GM12873 (cell line): ENCODE measurements at regions not wholly inside any gene's neighbourhood (a gene's known extent, or its start where the extent isn't known, plus 50 kb on each side); places are given as distances from the start of the nearest gene placed in this dataset.

Experiments
- TF ChIP-seq, protein P1 (sequence below): IDR thresholded peaks from 2 replicates; pipeline ENCODE4 v1.5.1; 2012; ENCODE audit warnings: low read depth, mild to moderate bottlenecking, moderate library complexity, low read length, control low read depth; ENCODE audit not compliant: insufficient read depth; ENCODE audit errors: missing control alignments

DNA sequence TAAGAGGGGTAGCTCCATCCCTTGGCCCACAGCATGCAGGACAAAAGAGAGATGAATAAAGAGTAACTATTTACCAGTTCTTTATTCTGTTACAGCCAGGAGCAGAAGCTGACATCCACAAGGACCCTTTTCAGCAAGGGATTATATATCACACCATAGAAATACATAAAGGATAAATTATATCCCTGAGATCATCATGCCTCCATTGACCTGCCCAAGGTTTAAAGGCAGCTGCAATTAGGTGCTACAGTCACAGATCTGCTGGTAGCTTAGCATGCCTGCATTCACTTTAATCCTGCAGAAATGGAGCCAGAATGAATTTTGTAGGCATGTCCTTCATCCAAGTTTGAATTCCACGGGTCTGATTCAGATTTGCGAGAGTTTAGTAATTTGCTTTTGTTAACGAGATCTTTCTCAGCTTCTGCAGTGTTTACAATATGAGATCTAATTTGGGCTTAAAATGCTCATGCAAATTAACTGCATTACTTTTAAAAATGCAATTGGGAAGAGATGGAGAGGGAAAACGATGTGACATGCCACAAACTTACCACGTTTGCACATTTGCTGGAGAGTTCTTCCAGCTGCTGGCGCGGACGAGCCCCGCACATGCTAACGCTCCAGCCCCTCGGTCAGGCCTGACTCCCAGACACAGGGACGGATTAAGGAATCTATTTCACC, 327.0 kb upstream of the NOCT start:
- TF ChIP-seq, protein P1, sequence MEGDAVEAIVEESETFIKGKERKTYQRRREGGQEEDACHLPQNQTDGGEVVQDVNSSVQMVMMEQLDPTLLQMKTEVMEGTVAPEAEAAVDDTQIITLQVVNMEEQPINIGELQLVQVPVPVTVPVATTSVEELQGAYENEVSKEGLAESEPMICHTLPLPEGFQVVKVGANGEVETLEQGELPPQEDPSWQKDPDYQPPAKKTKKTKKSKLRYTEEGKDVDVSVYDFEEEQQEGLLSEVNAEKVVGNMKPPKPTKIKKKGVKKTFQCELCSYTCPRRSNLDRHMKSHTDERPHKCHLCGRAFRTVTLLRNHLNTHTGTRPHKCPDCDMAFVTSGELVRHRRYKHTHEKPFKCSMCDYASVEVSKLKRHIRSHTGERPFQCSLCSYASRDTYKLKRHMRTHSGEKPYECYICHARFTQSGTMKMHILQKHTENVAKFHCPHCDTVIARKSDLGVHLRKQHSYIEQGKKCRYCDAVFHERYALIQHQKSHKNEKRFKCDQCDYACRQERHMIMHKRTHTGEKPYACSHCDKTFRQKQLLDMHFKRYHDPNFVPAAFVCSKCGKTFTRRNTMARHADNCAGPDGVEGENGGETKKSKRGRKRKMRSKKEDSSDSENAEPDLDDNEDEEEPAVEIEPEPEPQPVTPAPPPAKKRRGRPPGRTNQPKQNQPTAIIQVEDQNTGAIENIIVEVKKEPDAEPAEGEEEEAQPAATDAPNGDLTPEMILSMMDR = no peak

DNA sequence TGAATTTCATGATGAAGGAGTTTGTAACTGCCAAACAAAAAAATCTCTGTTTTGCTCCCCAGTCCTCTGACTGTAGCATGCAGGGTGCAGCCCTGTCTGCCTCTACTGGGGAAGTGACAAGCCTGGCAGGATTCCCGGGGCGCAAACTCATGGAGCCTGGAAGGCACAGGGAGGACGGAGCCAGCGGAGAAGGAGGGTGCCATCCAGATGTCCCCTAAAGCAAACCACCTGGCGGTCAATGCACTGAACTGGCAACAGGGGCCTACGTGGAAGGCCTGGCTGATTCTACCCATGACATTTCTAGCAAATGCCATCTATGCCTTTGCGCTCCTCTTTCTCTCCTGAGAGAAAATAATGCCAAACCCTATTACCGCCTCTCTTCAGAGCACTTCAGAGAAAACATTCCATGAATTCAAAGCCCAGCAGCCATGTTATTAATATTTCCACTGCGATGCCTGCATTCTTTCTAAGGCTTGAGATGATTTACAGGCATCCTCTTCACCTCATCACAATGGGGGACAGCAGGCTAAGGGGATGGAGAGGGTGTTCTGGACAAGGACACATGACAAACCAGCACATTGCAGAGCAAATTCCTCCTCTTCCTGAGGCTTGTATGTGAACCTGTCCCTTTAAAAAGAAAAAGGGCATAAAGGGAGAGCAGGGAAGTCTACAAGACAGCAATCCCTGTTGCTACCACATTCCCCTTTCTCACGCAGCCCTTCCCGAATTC, 329.3 kb upstream of the NOCT start:
- TF ChIP-seq, protein P1 = no peak

GRCh38 chr4:138685316-138685715, 330.3 kb upstream of the NOCT start:
- TF ChIP-seq, protein P1 = no peak

DNA sequence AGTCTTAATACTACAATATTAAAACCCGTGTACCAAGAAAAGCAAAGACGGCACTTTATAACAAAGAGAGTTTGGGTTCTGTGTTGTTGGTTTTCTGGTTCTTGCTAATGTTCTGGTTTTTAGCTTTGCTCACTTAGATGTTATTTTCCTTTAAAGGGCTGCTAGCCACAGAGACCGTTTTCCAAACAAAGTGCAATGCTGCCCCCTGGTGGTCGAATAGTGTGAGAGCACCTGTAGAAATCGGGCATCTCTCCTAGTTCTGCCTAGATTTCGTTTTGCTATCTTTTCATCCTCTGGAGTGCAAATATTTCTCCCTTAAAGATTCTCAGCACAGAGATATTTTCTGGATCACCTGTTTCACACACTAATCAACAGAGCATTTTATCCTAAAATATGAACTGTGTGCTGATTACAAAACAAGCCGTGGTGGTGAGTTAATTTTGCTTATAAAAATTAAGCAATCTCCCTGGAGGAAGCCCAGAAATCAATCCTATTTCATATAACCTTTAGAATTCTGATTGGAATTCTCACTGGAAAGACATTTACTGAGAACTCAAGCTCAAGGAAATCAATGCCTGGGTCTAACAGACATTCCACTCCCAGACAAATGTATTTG, 334.5 kb upstream of the NOCT start:
- TF ChIP-seq, protein P1 = peak; percentile 82

GRCh38 chr4:138680256-138680655, 335.3 kb upstream of the NOCT start:
- TF ChIP-seq, protein P1 = no peak

GRCh38 chr4:138678985-138679746, 336.4 kb upstream of the NOCT start:
- TF ChIP-seq, protein P1 = no peak

DNA sequence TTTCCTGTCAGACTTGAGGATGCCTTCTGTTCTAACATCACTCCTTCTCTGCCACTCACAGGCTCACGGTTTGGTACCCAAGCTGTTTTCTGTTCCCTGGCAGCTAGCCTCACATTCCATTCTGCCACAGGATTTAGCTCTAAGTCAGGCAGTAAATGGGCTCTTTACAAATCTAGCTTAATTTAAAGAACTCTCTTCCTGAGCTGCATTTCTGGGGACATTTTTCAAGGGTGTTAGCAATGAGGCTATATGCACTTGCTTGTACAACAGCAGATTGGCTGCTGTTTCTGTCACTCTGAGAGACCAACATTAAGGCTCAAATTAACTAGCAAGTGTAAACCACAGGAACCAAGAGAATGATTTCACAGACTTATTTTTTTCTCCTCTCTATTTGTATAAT, 337.8 kb upstream of the NOCT start:
- TF ChIP-seq, protein P1 = no peak
